ENCODE measurements at regions not wholly inside any gene's neighbourhood (a gene's known extent, or its start where the extent isn't known, plus 50 kb on each side); places are given as distances from the start of the nearest gene placed in this dataset.
"Not testable (repeated sequence)": the region's sequence is repeated elsewhere in the genome, so short reads cannot be mapped to it uniquely, and the experiment has no call there.

GRCh38 chr6:153411070-153411648 lies 280.1 kb upstream of the RGS17 start:
- no peak for DNase-seq (ENCODE audit: low read depth)

- no peak for DNase-seq (ENCODE audit: low read depth)
Observed at GRCh38 chr6:153405931-153406330, 274.8 kb upstream of the RGS17 start.

DNA sequence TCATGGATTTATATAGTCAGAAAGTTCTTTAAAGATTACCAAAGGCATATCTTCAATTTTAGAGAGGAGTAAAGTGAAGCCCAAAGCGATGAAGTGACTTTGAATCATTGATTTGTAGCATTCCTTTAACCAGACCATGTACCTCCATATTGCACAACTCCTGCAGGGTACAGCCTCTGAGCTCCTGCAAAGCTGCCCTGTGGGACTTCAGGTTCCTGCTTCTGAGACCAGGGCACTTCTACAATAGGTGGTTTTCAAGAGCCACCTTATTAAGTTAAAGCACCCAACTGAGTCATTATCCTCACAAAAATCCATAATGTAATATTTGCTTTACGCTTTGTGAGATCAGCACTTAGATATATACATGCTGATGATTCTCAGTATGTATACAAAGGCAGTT lies 270.7 kb upstream of the RGS17 start:
- DNase-seq (ENCODE audit: low read depth): no peak

DNA sequence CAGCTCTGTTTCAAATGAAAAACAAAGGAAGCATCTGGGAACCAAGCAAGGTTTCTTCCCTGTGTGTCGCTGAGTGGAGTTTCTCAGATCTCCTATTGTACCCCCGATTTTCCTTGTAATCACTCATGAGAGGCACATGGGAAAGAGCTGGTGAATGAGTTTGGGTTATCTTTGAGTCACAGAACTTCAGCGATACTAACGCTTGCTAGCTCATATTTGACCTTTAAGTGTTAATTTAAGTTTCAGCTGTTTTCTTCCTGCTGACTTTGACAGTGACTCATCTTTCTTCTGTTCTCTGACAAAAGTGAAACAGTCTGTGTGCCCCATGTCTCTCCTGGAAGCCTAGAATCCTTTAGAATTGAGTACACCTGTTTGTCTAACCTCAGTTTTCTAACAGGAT lies 261.1 kb upstream of the RGS17 start:
- DNase-seq (ENCODE audit: low read depth): peak; percentile 6

DNA sequence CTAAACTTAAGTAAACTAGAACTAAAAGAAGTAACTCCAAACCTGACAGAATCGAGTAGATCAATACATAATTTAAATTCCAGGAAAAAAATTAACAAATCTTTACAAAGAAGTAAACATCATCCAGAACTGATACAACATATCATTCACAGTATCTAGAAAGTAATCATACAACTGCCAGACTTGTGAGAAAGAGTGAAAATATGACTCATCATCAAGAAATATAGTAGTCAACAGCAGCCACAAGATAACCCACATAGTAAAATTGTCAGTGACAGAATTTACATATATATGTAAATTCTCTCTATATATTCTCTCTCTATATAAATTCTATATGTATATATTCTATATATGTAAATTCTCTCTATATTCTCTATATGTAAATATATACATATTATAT lies 242.8 kb upstream of the RGS17 start:
- no peak for DNase-seq (ENCODE audit: low read depth)

DNA sequence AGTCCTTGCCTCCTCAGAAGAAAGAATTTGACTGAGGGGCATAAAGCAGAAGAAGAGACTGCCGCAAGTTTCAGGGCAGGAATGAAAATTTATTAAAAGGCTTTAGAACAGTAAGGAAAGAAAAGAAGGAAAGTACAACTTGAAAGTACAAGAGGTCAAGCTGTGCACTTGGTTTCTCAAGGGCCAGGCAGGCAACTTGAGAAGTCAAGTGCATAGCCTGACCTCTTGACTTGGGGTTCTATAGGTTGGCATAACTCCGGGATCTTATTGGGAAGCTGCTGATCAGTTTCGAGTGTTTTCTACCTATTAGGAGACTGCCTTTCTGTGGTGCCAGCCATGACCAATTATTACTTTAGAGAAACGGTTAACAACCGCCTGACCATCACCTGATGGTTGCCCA lies 237.0 kb upstream of the RGS17 start:
- no peak for DNase-seq (ENCODE audit: low read depth)

DNA sequence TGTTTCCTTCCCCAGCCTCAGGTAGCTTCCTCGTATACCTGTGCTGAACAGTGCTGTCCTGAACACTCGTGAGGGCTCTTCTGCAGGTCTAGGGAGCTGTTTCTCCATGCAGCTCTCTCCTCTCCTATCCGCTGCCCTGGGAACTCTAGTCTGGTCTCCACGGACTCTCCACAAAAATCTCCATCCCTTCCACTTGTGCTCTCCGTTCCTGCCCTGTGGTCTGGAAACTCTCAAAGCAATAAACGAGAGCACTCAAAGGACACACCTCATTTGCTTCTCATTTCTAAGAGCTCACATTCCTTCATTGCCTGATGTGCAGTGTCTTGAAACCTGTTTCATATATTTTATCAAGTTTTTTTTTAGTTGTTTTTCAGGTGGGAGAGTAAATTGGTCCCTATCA lies 235.9 kb upstream of the RGS17 start:
- DNase-seq (ENCODE audit: low read depth): no peak

DNA sequence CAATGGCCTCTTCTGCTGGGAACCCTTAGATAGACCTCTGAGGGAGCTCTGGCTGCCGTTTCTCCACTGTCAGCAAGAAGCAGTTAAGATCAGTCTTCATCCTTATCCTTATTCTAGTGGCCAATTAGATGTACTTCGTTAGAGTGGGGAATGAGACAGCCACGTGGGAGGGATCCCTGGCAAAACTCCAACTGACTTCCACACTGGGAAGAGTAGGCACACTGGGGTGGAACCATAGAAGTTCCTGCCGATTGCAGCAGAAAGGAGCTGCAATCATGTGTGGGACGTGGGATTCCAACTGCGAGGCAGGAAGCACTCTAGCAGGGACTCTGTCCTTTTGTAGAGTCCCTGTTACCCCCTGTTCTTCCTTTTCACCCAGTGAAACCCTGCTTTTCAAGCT lies 226.3 kb upstream of the RGS17 start:
- DNase-seq (ENCODE audit: low read depth): no peak

DNA sequence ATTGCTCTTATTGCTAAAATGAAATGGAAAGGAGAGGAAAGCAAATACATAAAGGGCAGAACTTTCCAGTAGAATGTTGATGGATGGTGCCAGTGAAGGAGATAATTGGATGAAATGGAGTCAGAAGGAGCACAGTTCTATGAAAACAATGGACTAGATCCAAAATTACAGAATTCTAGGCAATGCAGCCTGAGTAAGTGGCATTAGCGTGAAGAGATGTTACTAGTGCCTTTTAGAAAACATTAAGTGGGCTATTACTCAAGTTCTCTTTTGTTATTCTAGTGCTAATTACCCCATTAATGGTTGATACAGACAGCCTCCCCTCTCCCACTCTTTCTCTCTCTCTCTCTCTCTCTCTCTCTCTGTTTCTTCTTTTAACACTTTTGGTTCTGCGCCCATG lies 209.5 kb upstream of the RGS17 start:
- no peak for DNase-seq (ENCODE audit: low read depth)

DNA sequence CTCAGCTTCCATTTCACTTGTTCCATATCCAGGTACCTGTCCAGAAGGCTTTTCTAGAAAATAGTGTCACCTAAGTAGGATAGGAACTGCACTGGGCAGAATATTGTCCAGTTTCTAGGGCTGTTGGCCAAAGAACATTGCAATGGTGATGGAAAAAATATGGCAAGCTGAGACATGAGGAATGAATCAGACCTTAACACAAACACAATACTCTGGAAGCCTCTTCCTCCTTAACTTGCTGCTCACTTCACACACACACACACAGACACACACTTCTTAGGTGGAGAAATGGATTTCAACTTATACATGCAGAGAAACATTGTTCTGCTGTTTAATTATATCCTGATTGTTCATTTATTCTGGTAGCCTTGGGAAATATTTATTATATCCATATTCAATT lies 203.0 kb upstream of the RGS17 start:
- no peak for DNase-seq (ENCODE audit: low read depth)

GRCh38 chr6:153331221-153331620 lies 200.1 kb upstream of the RGS17 start:
- DNase-seq (ENCODE audit: low read depth): peak; percentile 3

GRCh38 chr6:153328194-153328593 lies 197.1 kb upstream of the RGS17 start:
- peak; percentile 1 for DNase-seq (ENCODE audit: low read depth)

GRCh38 chr6:153325661-153326060 lies 194.6 kb upstream of the RGS17 start:
- no peak for DNase-seq (ENCODE audit: low read depth)

- DNase-seq (ENCODE audit: low read depth): peak; percentile 58
Observed at GRCh38 chr6:153312634-153313033, 181.6 kb upstream of the RGS17 start.

DNA sequence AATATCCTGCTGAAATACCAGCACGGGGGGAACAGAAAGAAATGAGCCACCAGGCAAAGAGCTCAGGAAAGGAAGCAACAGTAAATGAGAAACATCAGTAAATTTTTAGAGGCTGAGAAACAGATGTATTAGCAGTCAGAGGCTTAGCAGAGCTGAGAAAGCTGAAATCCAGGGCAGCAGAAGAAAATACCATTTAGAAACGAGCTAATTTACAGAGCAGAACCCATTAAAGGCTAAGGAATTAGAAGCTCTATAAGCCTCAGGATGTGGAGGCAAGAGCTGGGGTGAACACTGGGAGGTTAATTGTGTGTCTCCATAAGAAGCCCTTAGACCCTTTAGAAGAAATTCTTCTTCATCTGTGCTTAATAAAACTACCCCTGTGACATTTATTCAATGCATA lies 178.6 kb upstream of the RGS17 start:
- DNase-seq (ENCODE audit: low read depth): no peak

- DNase-seq (ENCODE audit: low read depth): no peak
Observed at GRCh38 chr6:153302133-153302532, 171.1 kb upstream of the RGS17 start.

DNA sequence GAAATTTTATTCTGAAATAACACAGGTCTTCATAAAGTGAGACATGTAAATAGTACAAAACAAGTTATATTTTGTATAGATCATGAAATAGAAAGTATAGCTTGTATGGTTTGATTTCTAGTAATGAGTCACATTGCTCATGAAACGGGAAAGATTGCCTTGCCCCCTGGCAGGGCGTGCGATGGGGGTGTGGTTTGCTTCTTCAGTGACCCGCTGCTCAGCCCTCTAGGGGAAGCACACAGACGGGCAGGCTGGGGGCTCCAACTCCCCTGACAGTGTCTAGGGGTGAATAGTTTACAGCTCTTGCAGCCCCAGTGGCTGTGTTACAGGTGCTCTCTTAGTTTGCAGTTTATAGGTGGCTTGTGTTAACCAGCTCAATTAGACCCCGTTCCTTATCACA lies 170.5 kb upstream of the RGS17 start:
- DNase-seq (ENCODE audit: low read depth): no peak

- not testable (repeated sequence) for DNase-seq (ENCODE audit: low read depth)
Observed at GRCh38 chr6:153282456-153282855, 151.4 kb upstream of the RGS17 start.

- DNase-seq (ENCODE audit: low read depth): no peak
Observed at GRCh38 chr6:153275997-153276396, 144.9 kb upstream of the RGS17 start.

DNA sequence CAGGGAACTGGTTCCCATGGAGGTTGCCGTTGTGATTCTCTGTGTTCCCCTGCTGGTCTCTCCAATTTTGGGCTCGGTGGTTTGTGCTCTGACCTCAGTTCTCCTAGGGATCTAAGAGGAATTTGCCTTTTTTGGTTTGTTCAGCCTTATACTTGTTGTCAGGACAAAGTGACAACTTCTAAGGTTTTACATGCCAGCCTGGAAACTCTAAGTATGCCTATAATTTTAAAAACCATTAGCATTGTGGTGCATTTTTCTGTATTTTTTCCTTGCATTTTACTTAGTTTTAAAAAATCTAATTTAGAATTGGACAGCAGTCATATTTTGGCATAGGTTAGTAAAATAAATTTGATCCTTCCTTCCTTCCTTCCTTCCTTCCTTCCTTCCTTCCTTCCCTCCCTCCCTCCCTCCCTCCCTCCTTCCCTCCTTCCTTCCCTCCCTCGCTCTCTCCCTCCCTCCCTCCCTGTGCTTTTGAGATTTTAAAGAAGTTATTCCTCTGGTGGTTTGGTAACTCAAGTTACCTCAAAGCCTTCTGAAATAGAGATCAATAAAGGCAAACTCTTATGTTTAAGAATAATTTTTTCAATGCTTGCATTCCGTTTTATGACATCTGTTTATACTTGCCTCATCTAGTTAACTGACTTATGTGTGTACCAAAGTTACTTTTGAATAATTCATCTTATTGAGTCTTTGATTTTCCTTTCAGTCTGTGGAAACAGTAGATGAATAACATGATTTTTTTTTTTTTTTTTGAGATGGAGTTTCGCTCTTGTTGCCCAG lies 141.3 kb upstream of the RGS17 start:
- DNase-seq (ENCODE audit: low read depth): no peak

GRCh38 chr6:153263489-153263888 lies 132.4 kb upstream of the RGS17 start:
- no peak for DNase-seq (ENCODE audit: low read depth)

- DNase-seq (ENCODE audit: low read depth): no peak
Observed at GRCh38 chr6:153251326-153251725, 120.2 kb upstream of the RGS17 start.

GRCh38 chr6:153237670-153238069 lies 106.6 kb upstream of the RGS17 start:
- DNase-seq (ENCODE audit: low read depth): no peak

DNA sequence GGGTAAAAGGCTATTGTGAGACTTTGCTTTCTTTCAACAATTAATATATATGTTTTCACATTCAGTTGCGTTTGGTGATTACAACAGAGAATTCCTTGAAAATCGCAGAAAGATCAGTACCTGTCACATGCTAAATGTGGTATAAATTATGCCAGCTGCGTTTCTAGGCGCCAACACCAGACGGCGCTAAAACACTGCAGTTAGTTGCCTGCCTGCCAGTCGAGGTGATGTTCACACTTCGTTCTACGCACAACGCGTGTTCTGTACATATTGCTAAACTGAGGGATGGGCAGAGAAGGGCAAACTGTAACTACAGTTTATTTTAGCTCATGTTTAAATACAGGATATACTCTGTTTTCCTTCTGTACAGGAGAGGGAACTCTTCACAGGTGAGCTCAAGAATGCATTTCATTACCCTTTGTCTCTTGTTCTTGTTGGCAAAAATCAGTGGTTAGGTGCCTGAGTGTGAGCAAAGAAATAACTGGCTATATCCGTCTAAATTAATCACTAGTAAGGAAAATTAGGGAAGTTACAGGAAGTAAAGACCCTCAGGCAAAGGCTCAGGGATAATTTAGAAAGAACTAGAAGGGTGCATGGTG lies 100.1 kb upstream of the RGS17 start:
- peak; percentile 57 for DNase-seq (ENCODE audit: low read depth)
